ENCODE measurements at regions not wholly inside any gene's neighbourhood (a gene's known extent, or its start where the extent isn't known, plus 50 kb on each side); places are given as distances from the start of the nearest gene placed in this dataset.

DNA sequence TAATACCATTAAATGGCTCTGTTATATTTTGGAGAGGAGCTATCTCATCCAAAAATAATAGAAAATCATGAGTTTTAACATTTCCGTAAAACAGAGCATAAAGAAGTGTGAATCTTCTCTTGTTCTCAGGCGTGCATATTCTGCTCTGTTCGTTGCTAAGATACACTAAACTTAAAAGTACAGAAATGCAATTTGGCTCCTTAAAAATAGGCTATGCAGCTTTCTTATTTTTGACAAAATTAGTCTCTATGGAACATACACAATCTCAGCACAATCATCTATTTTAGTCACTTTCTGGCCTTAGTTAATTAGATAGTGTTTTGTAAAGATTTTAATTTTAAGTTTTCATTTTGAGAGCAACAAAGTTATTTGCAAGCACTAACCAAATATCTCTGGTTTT lies 79.0 kb upstream of the USP25 start:
- H3K27ac ChIP-seq (ENCODE audit: extremely low read depth, low read depth, low read length) = no peak overlapping the region
- in situ Hi-C loops (cut with MboI) (no loop called here), intact Hi-C loops (cut with micrococcal nuclease) (no loop called here)
- FAIRE-seq (no peak), DNase-seq (ENCODE audit: extremely low read depth in 1 of 4, low spot score in 3 of 4) (no peak), ATAC-seq (no peak)
- H3K79me2 ChIP-seq (ENCODE audit: control insufficient read depth, insufficient read depth, low read length) = no peaks in the 10 kb centered on the region
- TF ChIP-seq, protein P1, sequence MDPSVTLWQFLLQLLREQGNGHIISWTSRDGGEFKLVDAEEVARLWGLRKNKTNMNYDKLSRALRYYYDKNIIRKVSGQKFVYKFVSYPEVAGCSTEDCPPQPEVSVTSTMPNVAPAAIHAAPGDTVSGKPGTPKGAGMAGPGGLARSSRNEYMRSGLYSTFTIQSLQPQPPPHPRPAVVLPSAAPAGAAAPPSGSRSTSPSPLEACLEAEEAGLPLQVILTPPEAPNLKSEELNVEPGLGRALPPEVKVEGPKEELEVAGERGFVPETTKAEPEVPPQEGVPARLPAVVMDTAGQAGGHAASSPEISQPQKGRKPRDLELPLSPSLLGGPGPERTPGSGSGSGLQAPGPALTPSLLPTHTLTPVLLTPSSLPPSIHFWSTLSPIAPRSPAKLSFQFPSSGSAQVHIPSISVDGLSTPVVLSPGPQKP (CRISPR knock-in tag; IDR thresholded peaks at IDR 0.05) = no peak
- TF ChIP-seq ZNF431 (CRISPR knock-in tag; IDR thresholded peaks at IDR 0.05) (no peak), TGIF2 (CRISPR knock-in tag; IDR thresholded peaks at IDR 0.05) (no peak), POLR2AphosphoS5 (IDR thresholded peaks at IDR 0.05; ENCODE audit: control insufficient read depth, insufficient read depth, low read depth, low read length) (no peak), ZNF584 (CRISPR knock-in tag; IDR thresholded peaks at IDR 0.05; ENCODE audit: low read depth) (no peak), MBD2 (IDR thresholded peaks at IDR 0.05; ENCODE audit: borderline replicate concordance, low read depth) (no peak), HDAC3 (IDR thresholded peaks at IDR 0.05; ENCODE audit: borderline replicate concordance, partially characterized antibody) (no peak), PTTG1 (tag; IDR thresholded peaks at IDR 0.05; ENCODE audit: low read depth) (no peak), GATA2 (CRISPR knock-in tag; IDR thresholded peaks at IDR 0.05) (no peak), NCOR1 (IDR thresholded peaks at IDR 0.05) (no peak), MCM3 (IDR thresholded peaks at IDR 0.05) (no peak), PHF8 (IDR thresholded peaks at IDR 0.05; ENCODE audit: borderline replicate concordance, low read length) (no peak)
- TF ChIP-seq, protein P2, sequence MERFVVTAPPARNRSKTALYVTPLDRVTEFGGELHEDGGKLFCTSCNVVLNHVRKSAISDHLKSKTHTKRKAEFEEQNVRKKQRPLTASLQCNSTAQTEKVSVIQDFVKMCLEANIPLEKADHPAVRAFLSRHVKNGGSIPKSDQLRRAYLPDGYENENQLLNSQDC (CRISPR knock-in tag; IDR thresholded peaks at IDR 0.05) = no peak
- TF ChIP-seq, protein P3, sequence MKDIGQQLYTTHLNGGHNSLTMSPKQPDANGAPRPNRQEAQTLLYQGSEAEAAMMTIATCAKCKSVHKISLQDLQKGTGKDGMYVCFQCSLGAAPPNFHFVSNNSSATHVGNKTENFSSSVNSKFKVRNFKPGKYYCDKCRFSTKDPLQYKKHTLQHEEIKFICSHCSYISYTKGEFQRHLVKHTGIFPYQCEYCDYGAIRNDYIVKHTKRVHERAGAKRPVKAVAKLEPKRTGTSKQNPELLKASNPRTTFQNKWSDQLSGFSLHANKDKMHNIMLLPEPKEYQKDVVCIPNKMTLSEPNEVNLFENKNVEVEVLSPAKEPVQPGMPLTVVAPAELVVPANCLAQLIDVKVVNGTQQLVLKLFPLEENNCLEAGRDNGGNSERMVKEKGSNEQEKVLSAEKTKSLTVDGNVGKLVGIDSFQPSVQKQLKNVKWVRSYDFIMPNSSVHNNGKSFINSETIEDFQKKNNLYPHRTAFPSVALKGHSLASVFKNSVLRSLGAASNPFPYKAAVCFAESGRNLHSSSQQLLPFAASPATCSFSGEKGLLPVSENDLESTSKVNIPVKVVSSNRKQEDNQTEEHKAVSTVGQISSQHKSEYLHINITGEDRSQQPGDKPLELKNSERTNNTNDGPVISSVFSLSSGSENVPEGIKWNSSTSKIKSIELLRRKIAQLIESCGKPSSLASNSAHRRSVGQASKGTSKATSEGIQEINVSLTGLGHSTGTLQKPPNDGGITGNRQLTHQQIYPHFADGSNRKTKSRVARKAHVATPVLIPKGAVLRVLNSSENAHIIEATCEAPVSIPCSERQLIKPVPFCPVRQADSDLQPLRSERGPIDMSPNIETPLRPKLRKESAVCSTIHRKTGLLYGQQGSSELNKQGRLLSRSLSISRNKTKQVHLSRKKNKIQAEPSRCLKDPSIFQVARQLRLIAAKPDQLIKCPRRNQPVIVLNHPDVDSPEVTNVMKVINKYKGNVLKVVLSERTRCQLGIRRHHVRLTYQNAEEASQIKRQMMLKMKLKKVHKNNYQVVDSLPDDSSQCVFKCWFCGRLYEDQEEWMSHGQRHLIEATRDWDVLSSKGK (CRISPR knock-in tag; IDR thresholded peaks at IDR 0.05) = no peak
- TF ChIP-seq, protein P4, sequence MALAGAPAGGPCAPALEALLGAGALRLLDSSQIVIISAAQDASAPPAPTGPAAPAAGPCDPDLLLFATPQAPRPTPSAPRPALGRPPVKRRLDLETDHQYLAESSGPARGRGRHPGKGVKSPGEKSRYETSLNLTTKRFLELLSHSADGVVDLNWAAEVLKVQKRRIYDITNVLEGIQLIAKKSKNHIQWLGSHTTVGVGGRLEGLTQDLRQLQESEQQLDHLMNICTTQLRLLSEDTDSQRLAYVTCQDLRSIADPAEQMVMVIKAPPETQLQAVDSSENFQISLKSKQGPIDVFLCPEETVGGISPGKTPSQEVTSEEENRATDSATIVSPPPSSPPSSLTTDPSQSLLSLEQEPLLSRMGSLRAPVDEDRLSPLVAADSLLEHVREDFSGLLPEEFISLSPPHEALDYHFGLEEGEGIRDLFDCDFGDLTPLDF (CRISPR knock-in tag; IDR thresholded peaks at IDR 0.05) = no peak
- peaks cover 4 to 8% of the 10 kb centered on the region in 2 experiments; a peak in 3 of 5 replicates for H3K27me3 ChIP-seq (ENCODE audit: control insufficient read depth in 2 of 2, insufficient read depth in 2 of 2, low read length in 2 of 2)
- no peak overlapping the region for H2AFZ ChIP-seq (ENCODE audit: low read depth, low read length)
- no peak overlapping the region for H3K4me3 ChIP-seq
- no peaks in the 10 kb centered on the region for H3K4me1 ChIP-seq (replicated peaks in 1 of 2; ENCODE audit: control insufficient read depth in 2 of 2, insufficient read depth in 2 of 2, low read length in 2 of 2)
- 0% methylated on average over 3 of the region's 3 CpGs for WGBS (ENCODE audit: insufficient coverage, low coverage, missing lambda C conversion rate)
- H3K9me3 ChIP-seq (replicated peaks; ENCODE audit: control insufficient read depth, insufficient read depth, low read depth, low read length) = no peaks in the 10 kb centered on the region
- no peaks in the 10 kb centered on the region for H4K20me1 ChIP-seq (replicated peaks; ENCODE audit: control insufficient read depth, insufficient read depth, low read length)
- no TSS peak for BruUV-seq (replicated peaks)
- H3K4me2 ChIP-seq (ENCODE audit: insufficient read depth, low read length) = no peak overlapping the region
- H3K36me3 ChIP-seq (ENCODE audit: control insufficient read depth, insufficient read depth, low read length) = no peaks in the 10 kb centered on the region
- H3K9ac ChIP-seq (ENCODE audit: insufficient read depth in 1 of 2, low read depth in 2 of 2, low read length in 2 of 2) = no peak overlapping the region
- CTCF ChIA-PET (ENCODE audit: low intra/inter-chr PET ratio) = no interaction called here
- POLR2A ChIA-PET = interaction anchor here (0.6 to 1.5 kb wide), 2 partner anchors 11 to 1161 kb away, joined by 3 read pairs; no protein-coding TSS in a partner anchor
- no peaks in the 10 kb centered on the region for H3K9me1 ChIP-seq (ENCODE audit: control insufficient read depth, insufficient read depth, low read length)
